ENCODE measurements at regions not wholly inside any gene's neighbourhood (a gene's known extent, or its start where the extent isn't known, plus 50 kb on each side); places are given as distances from the start of the nearest gene placed in this dataset.

DNA sequence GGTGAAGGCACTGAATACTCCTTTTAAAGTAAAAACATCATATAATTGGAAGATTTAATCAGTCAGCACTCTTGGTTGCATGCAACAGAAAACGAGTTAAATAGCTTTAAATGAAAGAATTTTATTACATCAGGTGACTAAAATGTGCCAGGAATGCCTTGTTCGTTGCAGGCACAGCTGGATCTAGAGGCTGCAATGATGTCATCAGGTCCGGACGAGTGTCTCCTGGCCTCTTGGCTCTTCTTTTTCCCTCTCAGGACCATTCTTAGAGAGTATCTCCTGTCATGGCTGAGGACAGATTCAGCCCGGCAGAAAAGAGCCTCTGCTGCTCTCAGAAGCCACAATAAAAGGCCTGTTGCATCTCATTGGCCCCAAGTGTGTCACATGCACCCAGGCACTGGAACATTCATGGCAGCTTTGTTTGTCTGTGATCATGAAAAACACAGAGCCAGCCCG is 510.7 kb upstream of the SULF2 start:
- ATAC-seq (peak in 2 of 4 donors; percentile 43 to 66), DNase-seq (peak in 1 of 5 donors; percentile 36)

DNA sequence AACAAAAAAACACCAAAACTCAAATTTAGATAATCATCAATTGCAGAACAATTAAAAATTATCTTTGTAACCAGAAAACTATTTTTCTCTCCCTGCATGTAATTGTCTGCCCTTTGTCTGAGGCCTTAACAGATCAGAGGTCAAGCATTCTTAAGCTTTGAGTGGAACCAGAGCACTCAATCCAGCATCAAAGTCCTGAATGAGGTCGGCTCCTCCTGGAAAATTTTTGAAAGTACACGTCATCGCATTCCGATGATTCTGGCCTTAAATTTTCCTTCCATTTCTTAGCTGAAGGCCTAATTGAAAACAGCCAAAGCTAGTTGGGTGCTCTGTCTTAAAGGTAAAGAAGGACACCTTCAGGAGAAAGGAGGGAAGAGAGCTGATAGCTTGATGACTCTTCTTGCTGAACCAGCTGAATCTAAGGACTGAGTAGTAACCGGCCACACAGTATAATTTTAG is 510.2 kb upstream of the SULF2 start:
- intact Hi-C loops (cut with DNase I): loop anchor here in 4 of 10 donors (5.0 to 10.0 kb wide), 2 partner anchors 508 to 511 kb away; partner anchors contain the start of gene SULF2 (in 4 of the 4)
- TF ChIP-seq, protein P1, sequence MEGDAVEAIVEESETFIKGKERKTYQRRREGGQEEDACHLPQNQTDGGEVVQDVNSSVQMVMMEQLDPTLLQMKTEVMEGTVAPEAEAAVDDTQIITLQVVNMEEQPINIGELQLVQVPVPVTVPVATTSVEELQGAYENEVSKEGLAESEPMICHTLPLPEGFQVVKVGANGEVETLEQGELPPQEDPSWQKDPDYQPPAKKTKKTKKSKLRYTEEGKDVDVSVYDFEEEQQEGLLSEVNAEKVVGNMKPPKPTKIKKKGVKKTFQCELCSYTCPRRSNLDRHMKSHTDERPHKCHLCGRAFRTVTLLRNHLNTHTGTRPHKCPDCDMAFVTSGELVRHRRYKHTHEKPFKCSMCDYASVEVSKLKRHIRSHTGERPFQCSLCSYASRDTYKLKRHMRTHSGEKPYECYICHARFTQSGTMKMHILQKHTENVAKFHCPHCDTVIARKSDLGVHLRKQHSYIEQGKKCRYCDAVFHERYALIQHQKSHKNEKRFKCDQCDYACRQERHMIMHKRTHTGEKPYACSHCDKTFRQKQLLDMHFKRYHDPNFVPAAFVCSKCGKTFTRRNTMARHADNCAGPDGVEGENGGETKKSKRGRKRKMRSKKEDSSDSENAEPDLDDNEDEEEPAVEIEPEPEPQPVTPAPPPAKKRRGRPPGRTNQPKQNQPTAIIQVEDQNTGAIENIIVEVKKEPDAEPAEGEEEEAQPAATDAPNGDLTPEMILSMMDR (IDR thresholded peaks at IDR 0.05): peak in 9 of 12 donors; percentile 10 to 50 (median 30)
- TF ChIP-seq POLR2A (IDR thresholded peaks at IDR 0.05): no peak
- Histone ChIP-seq H3K4me3 (no peak overlapping the region), H3K27me3 (peaks cover 0 to 8% (median 0%) of the 10 kb centered on the region in 9 donors), H3K4me1 (peaks cover 0 to 34% (median 12%) of the 10 kb centered on the region in 12 donors), H3K36me3 (no peaks in the 10 kb centered on the region), H3K27ac (peak overlapping the region in 6 of 12 donors; percentile 24 to 61 (median 36)), H3K9me3 (peaks cover 0 to 9% (median 0%) of the 10 kb centered on the region in 12 donors)
- DNase-seq: peak in 2 of 5 donors; percentile 22 to 31
- WGBS, 4 donors: 10 to 17% (median 17%) methylated on average over 5 of the region's 5 CpGs
- ATAC-seq: peak in 3 of 4 donors; percentile 46 to 86 (median 78)

More for the DNA sequence above, 510.7 kb upstream of the SULF2 start:
- Histone ChIP-seq H3K4me1 (peaks cover 0 to 34% (median 12%) of the 10 kb centered on the region in 12 donors), H3K9me3 (peaks cover 0 to 9% (median 0%) of the 10 kb centered on the region in 12 donors), H3K4me3 (no peak overlapping the region), H3K27ac (peak overlapping the region in 6 of 12 donors; percentile 15 to 36 (median 25)), H3K36me3 (no peaks in the 10 kb centered on the region), H3K27me3 (peaks cover 0 to 5% (median 0%) of the 10 kb centered on the region in 9 donors)
- 55 to 59% (median 57%) methylated on average over 6 of the region's 6 CpGs for WGBS, 4 donors
- intact Hi-C loops (cut with DNase I): loop anchor here in 4 of 10 donors (5.0 to 10.0 kb wide), 2 partner anchors 509 to 511 kb away; partner anchors contain the start of gene SULF2 (in 4 of the 4)
- TF ChIP-seq POLR2A (IDR thresholded peaks at IDR 0.05): no peak
- TF ChIP-seq, protein P1 (IDR thresholded peaks at IDR 0.05): no peak

DNA sequence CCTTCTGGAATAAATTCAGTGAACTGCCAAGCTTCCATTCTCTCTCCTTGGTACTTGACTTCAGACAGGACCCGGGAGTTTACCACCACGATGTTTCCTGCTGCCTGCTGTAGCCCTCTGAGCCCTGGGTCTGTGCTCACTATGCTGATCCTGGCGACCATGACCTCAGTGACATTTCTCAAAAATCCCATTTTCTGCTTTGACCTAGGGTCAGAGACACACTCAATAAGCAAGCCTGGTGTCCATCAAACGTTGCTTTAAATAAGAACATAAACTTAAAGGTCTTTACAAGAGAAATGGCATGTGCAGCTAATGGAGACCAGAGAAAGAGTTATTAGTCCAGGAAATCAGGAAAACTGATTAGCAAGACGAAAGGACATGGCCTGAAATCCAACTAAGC is 509.7 kb upstream of the SULF2 start:
- peaks cover 0 to 9% (median 0%) of the 10 kb centered on the region in 12 donors for H3K9me3 ChIP-seq
- intact Hi-C loops (cut with DNase I): loop anchor here in 4 of 10 donors (5.0 to 10.0 kb wide), 2 partner anchors 508 to 510 kb away; partner anchors contain the start of gene SULF2 (in 4 of the 4)
- H3K27ac ChIP-seq: peak overlapping the region in 5 of 12 donors; percentile 8 to 61 (median 37)
- H3K36me3 ChIP-seq: no peaks in the 10 kb centered on the region
- ATAC-seq: no peak
- H3K4me3 ChIP-seq: no peak overlapping the region
- TF ChIP-seq POLR2A (IDR thresholded peaks at IDR 0.05): no peak
- TF ChIP-seq, protein P1 (IDR thresholded peaks at IDR 0.05): no peak
- 51 to 58% (median 55%) methylated on average over 5 of the region's 5 CpGs for WGBS, 4 donors
- no peak for DNase-seq
- peaks cover 0 to 8% (median 0%) of the 10 kb centered on the region in 9 donors for H3K27me3 ChIP-seq
- peaks cover 0 to 34% (median 12%) of the 10 kb centered on the region in 12 donors for H3K4me1 ChIP-seq

DNA sequence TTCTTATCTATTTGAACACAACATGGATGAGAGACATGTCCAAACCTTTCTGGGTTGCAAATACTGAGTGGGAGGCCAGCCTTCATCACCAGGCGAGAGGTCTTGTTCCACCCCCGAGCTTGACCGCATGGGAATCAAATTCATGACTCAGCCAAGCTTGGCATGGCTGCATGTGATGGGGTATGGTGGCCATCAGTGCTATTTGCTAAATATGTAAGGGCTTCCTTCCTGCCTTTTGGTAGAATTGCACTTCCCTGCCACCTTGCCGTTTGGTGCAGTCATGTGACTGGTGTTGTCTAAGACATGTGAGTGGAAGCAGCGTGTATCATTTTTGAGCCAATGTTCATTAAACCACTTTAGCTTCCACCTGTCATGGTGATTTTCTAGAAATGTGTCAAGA is 508.9 kb upstream of the SULF2 start:
- no peak for TF ChIP-seq POLR2A (IDR thresholded peaks at IDR 0.05)
- TF ChIP-seq, protein P1 (IDR thresholded peaks at IDR 0.05): no peak
- Histone ChIP-seq H3K4me3 (no peak overlapping the region), H3K4me1 (peaks cover 0 to 30% (median 12%) of the 10 kb centered on the region in 12 donors), H3K27ac (peak overlapping the region in 1 of 12 donors; percentile 61), H3K27me3 (peaks cover 0 to 8% (median 0%) of the 10 kb centered on the region in 9 donors), H3K36me3 (no peaks in the 10 kb centered on the region), H3K9me3 (peaks cover 0 to 9% (median 0%) of the 10 kb centered on the region in 12 donors)
- intact Hi-C loops (cut with DNase I): loop anchor here in 2 of 10 donors (10.0 kb wide), 1 partner anchor 509 kb away; the partner anchor contains the start of gene SULF2 (in 2 of the 2)
- no peak for ATAC-seq
- WGBS, 4 donors: 86 to 88% (median 87%) methylated on average over 5 of the region's 5 CpGs
- no peak for DNase-seq
